WTC11 (cell line): ENCODE measurements at regions not wholly inside any gene's neighbourhood (a gene's known extent, or its start where the extent isn't known, plus 50 kb on each side); places are given as distances from the start of the nearest gene placed in this dataset.

Experiments
- ATAC-seq: fragments of 200-7000 bp; cut with Tn5 transposase; 2 replicates; pipeline ENCODE4 v1.10.0; 2021; ENCODE audit warnings: mild to moderate bottlenecking, moderate library complexity
- CTCF ChIA-PET: fragments of 300-600 bp; sonication (Branson Sonifier 250); formaldehyde crosslinking; loops from one replicate; lab custom pipeline; 2021; ENCODE audit warnings: antibody characterized with exemption; lab: Charles Lee
- POLR2A ChIA-PET: fragments of 350-600 bp; sonication (Branson Sonifier 250); formaldehyde crosslinking; loops from one replicate; lab custom pipeline; 2021; ENCODE audit warnings: antibody characterized with exemption; lab: Charles Lee
- DNase-seq: peaks from one replicate; pipeline ENCODE4 v3.0.0; 2021; ENCODE audit warnings: low spot score
- H3K27ac Mint-ChIP-seq: 2 replicates; pipeline ENCODE4 v1.8.0; 2021; ENCODE audit warnings: mixed read lengths
- H3K27me3 Mint-ChIP-seq: 2 replicates; pipeline ENCODE4 v1.8.0; 2021; ENCODE audit warnings: low read depth, mild to moderate bottlenecking, moderate library complexity, mixed read lengths
- H3K36me3 Mint-ChIP-seq: 2 replicates; pipeline ENCODE4 v1.8.0; 2021; ENCODE audit warnings: mixed read lengths
- H3K4me1 Mint-ChIP-seq: 2 replicates; pipeline ENCODE4 v1.8.0; 2022; ENCODE audit warnings: mixed read lengths
- H3K4me3 Mint-ChIP-seq: 2 replicates; pipeline ENCODE4 v1.8.0; 2021; ENCODE audit warnings: mild to moderate bottlenecking, moderate library complexity, mixed read lengths
- H3K9me3 Mint-ChIP-seq: 2 replicates; pipeline ENCODE4 v1.8.0; 2021; ENCODE audit warnings: mixed read lengths
- CREB1 ChIP-seq: sonication (generic); formaldehyde crosslinking; IDR thresholded peaks from 2 replicates; pipeline ENCODE4 v1.8.0; 2023; ENCODE audit warnings: mild to moderate bottlenecking, missing genetic modification reagents
- CREM ChIP-seq: sonication (generic); formaldehyde crosslinking; IDR thresholded peaks from 2 replicates; pipeline ENCODE4 v1.8.1; 2022; ENCODE audit warnings: mild to moderate bottlenecking, missing genetic modification reagents, moderate library complexity
- ESRRA ChIP-seq: sonication (generic); formaldehyde crosslinking; IDR thresholded peaks from 2 replicates; pipeline ENCODE4 v1.8.1; 2022; ENCODE audit warnings: mild to moderate bottlenecking, missing genetic modification reagents, borderline replicate concordance
- FOXP1 ChIP-seq: sonication (generic); formaldehyde crosslinking; IDR thresholded peaks from 2 replicates; pipeline ENCODE4 v1.8.0; 2022; ENCODE audit warnings: missing genetic modification reagents, mild to moderate bottlenecking, moderate library complexity, borderline replicate concordance
- GTF2I ChIP-seq: fragments of 250-450 bp; sonication (Bioruptor Pico); conservative IDR thresholded peaks from 2 replicates; pipeline ENCODE4 v1.4.0; 2021; ENCODE audit warnings: mild to moderate bottlenecking
- MYBL2 ChIP-seq: sonication (generic); formaldehyde crosslinking; IDR thresholded peaks from 2 replicates; pipeline ENCODE4 v1.8.1; 2023; ENCODE audit warnings: mild to moderate bottlenecking, moderate library complexity, missing genetic modification reagents
- NR2C2 ChIP-seq: sonication (generic); formaldehyde crosslinking; IDR thresholded peaks from 2 replicates; pipeline ENCODE4 v1.8.0; 2022; ENCODE audit warnings: mild to moderate bottlenecking, missing genetic modification reagents
- NR3C1 ChIP-seq: sonication (generic); formaldehyde crosslinking; conservative IDR thresholded peaks from 2 replicates; pipeline ENCODE4 v1.8.1; 2023; ENCODE audit warnings: low read depth, mild to moderate bottlenecking, missing genetic modification reagents
- SMAD3 ChIP-seq: sonication (generic); formaldehyde crosslinking; IDR thresholded peaks from 2 replicates; pipeline ENCODE4 v1.8.0; 2022; ENCODE audit warnings: missing genetic modification reagents, mild to moderate bottlenecking, borderline replicate concordance
- ZNF138 ChIP-seq: sonication (generic); formaldehyde crosslinking; conservative IDR thresholded peaks from 2 replicates; pipeline ENCODE4 v1.8.1; 2022; ENCODE audit warnings: mild to moderate bottlenecking, moderate library complexity, missing genetic modification reagents
- ZNF232 ChIP-seq: sonication (generic); formaldehyde crosslinking; IDR thresholded peaks from 2 replicates; pipeline ENCODE4 v1.8.0; 2022; ENCODE audit warnings: mild to moderate bottlenecking, missing genetic modification reagents
- TF ChIP-seq, protein P1 (sequence below): fragments of 250-450 bp; sonication (Bioruptor Pico); IDR thresholded peaks from 2 replicates; pipeline ENCODE4 v2.1.2; 2022; ENCODE audit warnings: mild to moderate bottlenecking, moderate library complexity
- TF ChIP-seq, protein P2 (sequence below): sonication (generic); formaldehyde crosslinking; IDR thresholded peaks from 2 replicates; pipeline ENCODE4 v1.8.0; 2023; ENCODE audit warnings: missing genetic modification reagents
- TF ChIP-seq, protein P3 (sequence below): sonication (generic); formaldehyde crosslinking; IDR thresholded peaks from 2 replicates; pipeline ENCODE4 v1.8.0; 2022; ENCODE audit warnings: mild to moderate bottlenecking, missing genetic modification reagents
- TF ChIP-seq, protein P4 (sequence below): sonication (generic); formaldehyde crosslinking; IDR thresholded peaks from 2 replicates; pipeline ENCODE4 v1.8.1; 2022; ENCODE audit warnings: low read depth, missing genetic modification reagents, borderline replicate concordance
- TF ChIP-seq, protein P5 (sequence below): fragments of 250-450 bp; sonication (Bioruptor Pico); IDR thresholded peaks from 2 replicates; pipeline ENCODE4 v1.9.0; 2021; ENCODE audit warnings: moderate library complexity, mild to moderate bottlenecking, inconsistent platforms, borderline replicate concordance
- TF ChIP-seq, protein P6 (sequence below): sonication (generic); formaldehyde crosslinking; IDR thresholded peaks from 2 replicates; pipeline ENCODE4 v1.8.1; 2023; ENCODE audit warnings: mild to moderate bottlenecking, missing genetic modification reagents, moderate library complexity
- TF ChIP-seq, protein P7 (sequence below): fragments of 250-450 bp; sonication (Bioruptor Pico); IDR thresholded peaks from 2 replicates; pipeline ENCODE4 v1.9.0; 2021; ENCODE audit warnings: mild to moderate bottlenecking, borderline replicate concordance
- TF ChIP-seq, protein P8 (sequence below): sonication (generic); formaldehyde crosslinking; IDR thresholded peaks from 2 replicates; pipeline ENCODE4 v1.8.0; 2022; ENCODE audit warnings: mild to moderate bottlenecking, missing genetic modification reagents

DNA sequence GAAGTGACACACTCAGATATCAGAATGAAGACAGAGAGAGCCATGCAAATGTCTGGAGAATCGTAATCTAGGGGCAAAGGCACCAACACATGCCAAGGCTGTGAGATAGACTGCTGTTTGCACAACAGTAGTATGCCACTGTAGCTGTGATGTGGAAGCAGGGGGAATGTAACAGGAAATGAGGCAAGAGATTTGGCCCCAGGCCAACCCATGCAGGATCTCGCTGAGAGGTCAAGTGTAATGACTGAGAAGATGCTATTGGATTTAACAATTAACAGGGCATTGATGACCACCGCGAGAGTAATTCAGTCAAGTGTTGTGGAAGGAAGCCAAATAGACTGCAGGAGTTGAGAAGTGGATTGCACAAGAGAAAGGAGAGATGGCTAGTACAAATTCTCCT, 107.3 kb upstream of the ST6GALNAC5 start:
- H3K9me3 Mint-ChIP-seq, result peaks cover 6% of the 10 kb centered on the region
- H3K4me3 Mint-ChIP-seq, result no peak overlapping the region
- CTCF ChIA-PET, result no interaction called here
- POLR2A ChIA-PET, result no interaction called here
- TF ChIP-seq, protein P1, sequence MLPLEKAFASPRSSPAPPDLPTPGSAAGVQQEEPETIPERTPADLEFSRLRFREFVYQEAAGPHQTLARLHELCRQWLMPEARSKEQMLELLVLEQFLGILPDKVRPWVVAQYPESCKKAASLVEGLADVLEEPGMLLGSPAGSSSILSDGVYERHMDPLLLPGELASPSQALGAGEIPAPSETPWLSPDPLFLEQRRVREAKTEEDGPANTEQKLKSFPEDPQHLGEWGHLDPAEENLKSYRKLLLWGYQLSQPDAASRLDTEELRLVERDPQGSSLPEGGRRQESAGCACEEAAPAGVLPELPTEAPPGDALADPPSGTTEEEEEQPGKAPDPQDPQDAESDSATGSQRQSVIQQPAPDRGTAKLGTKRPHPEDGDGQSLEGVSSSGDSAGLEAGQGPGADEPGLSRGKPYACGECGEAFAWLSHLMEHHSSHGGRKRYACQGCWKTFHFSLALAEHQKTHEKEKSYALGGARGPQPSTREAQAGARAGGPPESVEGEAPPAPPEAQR (CRISPR knock-in tag), result no peak
- TF ChIP-seq ZNF232 (CRISPR knock-in tag) (no peak), GTF2I (CRISPR knock-in tag) (no peak), FOXP1 (CRISPR knock-in tag) (no peak), NR3C1 (CRISPR knock-in tag) (no peak), ZNF138 (CRISPR knock-in tag) (no peak), CREB1 (no peak), ESRRA (CRISPR knock-in tag) (no peak), NR2C2 (CRISPR knock-in tag) (no peak)
- TF ChIP-seq, protein P2, sequence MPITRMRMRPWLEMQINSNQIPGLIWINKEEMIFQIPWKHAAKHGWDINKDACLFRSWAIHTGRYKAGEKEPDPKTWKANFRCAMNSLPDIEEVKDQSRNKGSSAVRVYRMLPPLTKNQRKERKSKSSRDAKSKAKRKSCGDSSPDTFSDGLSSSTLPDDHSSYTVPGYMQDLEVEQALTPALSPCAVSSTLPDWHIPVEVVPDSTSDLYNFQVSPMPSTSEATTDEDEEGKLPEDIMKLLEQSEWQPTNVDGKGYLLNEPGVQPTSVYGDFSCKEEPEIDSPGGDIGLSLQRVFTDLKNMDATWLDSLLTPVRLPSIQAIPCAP (CRISPR knock-in tag), result no peak
- TF ChIP-seq, protein P3, sequence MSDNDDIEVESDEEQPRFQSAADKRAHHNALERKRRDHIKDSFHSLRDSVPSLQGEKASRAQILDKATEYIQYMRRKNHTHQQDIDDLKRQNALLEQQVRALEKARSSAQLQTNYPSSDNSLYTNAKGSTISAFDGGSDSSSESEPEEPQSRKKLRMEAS (CRISPR knock-in tag), result no peak
- TF ChIP-seq, protein P4, sequence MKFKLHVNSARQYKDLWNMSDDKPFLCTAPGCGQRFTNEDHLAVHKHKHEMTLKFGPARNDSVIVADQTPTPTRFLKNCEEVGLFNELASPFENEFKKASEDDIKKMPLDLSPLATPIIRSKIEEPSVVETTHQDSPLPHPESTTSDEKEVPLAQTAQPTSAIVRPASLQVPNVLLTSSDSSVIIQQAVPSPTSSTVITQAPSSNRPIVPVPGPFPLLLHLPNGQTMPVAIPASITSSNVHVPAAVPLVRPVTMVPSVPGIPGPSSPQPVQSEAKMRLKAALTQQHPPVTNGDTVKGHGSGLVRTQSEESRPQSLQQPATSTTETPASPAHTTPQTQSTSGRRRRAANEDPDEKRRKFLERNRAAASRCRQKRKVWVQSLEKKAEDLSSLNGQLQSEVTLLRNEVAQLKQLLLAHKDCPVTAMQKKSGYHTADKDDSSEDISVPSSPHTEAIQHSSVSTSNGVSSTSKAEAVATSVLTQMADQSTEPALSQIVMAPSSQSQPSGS (CRISPR knock-in tag), result no peak
- TF ChIP-seq, protein P5, sequence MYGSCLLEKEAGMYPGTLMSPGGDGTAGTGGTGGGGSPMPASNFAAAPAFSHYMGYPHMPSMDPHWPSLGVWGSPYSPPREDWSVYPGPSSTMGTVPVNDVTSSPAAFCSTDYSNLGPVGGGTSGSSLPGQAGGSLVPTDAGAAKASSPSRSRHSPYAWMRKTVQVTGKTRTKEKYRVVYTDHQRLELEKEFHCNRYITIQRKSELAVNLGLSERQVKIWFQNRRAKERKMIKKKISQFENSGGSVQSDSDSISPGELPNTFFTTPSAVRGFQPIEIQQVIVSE (CRISPR knock-in tag), result no peak
- TF ChIP-seq, protein P6, sequence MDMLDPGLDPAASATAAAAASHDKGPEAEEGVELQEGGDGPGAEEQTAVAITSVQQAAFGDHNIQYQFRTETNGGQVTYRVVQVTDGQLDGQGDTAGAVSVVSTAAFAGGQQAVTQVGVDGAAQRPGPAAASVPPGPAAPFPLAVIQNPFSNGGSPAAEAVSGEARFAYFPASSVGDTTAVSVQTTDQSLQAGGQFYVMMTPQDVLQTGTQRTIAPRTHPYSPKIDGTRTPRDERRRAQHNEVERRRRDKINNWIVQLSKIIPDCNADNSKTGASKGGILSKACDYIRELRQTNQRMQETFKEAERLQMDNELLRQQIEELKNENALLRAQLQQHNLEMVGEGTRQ (CRISPR knock-in tag), result no peak
- TF ChIP-seq, protein P7, sequence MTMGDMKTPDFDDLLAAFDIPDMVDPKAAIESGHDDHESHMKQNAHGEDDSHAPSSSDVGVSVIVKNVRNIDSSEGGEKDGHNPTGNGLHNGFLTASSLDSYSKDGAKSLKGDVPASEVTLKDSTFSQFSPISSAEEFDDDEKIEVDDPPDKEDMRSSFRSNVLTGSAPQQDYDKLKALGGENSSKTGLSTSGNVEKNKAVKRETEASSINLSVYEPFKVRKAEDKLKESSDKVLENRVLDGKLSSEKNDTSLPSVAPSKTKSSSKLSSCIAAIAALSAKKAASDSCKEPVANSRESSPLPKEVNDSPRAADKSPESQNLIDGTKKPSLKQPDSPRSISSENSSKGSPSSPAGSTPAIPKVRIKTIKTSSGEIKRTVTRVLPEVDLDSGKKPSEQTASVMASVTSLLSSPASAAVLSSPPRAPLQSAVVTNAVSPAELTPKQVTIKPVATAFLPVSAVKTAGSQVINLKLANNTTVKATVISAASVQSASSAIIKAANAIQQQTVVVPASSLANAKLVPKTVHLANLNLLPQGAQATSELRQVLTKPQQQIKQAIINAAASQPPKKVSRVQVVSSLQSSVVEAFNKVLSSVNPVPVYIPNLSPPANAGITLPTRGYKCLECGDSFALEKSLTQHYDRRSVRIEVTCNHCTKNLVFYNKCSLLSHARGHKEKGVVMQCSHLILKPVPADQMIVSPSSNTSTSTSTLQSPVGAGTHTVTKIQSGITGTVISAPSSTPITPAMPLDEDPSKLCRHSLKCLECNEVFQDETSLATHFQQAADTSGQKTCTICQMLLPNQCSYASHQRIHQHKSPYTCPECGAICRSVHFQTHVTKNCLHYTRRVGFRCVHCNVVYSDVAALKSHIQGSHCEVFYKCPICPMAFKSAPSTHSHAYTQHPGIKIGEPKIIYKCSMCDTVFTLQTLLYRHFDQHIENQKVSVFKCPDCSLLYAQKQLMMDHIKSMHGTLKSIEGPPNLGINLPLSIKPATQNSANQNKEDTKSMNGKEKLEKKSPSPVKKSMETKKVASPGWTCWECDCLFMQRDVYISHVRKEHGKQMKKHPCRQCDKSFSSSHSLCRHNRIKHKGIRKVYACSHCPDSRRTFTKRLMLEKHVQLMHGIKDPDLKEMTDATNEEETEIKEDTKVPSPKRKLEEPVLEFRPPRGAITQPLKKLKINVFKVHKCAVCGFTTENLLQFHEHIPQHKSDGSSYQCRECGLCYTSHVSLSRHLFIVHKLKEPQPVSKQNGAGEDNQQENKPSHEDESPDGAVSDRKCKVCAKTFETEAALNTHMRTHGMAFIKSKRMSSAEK (CRISPR knock-in tag), result no peak
- peaks cover 3% of the 10 kb centered on the region for H3K27me3 Mint-ChIP-seq
- H3K36me3 Mint-ChIP-seq, result peaks cover 4% of the 10 kb centered on the region; the same call in 1 of the 2 replicates
- no peak overlapping the region for H3K27ac Mint-ChIP-seq
- DNase-seq (no peak), ATAC-seq (peak; percentile 20; the same call in 1 of the 2 replicates)
- H3K4me1 Mint-ChIP-seq, result peaks cover 17% of the 10 kb centered on the region

DNA sequence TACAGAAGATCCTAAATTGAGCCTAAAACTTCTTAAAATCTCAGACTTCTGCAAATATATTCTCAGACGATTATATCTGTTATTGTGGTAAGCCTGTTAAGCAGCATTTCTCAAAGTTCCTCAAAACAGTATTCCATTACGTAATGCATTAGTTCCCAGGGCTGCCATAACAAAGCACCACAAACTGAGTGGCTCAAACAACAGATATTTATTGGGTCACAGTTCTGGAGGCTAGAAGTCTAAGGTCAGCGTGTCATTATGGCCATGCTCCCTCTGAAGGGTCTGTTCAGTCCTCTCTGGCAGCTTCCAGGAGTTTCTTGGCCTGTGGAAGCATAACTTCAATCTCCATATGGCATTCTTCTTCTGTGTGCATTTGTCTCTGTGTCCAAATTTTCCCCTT, 103.5 kb upstream of the ST6GALNAC5 start:
- no peak overlapping the region for H3K27ac Mint-ChIP-seq
- TF ChIP-seq CREM (no peak), SMAD3 (CRISPR knock-in tag) (no peak), MYBL2 (no peak)
- TF ChIP-seq, protein P8, sequence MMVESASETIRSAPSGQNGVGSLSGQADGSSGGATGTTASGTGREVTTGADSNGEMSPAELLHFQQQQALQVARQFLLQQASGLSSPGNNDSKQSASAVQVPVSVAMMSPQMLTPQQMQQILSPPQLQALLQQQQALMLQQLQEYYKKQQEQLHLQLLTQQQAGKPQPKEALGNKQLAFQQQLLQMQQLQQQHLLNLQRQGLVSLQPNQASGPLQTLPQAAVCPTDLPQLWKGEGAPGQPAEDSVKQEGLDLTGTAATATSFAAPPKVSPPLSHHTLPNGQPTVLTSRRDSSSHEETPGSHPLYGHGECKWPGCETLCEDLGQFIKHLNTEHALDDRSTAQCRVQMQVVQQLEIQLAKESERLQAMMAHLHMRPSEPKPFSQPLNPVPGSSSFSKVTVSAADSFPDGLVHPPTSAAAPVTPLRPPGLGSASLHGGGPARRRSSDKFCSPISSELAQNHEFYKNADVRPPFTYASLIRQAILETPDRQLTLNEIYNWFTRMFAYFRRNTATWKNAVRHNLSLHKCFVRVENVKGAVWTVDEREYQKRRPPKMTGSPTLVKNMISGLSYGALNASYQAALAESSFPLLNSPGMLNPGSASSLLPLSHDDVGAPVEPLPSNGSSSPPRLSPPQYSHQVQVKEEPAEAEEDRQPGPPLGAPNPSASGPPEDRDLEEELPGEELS (CRISPR knock-in tag), result no peak
- ATAC-seq (no peak), DNase-seq (no peak)
- no peaks in the 10 kb centered on the region for H3K36me3 Mint-ChIP-seq
- no peaks in the 10 kb centered on the region for H3K27me3 Mint-ChIP-seq
- H3K4me1 Mint-ChIP-seq, result peaks cover 12% of the 10 kb centered on the region
- H3K9me3 Mint-ChIP-seq, result no peaks in the 10 kb centered on the region
- CTCF ChIA-PET, result no interaction called here
- no peak overlapping the region for H3K4me3 Mint-ChIP-seq
- POLR2A ChIA-PET, result no interaction called here
